Colonic mucosa (tissue), 4 donors: ENCODE measurements at regions not wholly inside any gene's neighbourhood (a gene's known extent, or its start where the extent isn't known, plus 50 kb on each side); places are given as distances from the start of the nearest gene placed in this dataset.

Experiments used
- DNase-seq: peaks from one replicate; pipeline ENCODE4 v3.0.0-alpha.2; 2020
- H3K27ac ChIP-seq: fragments of 200-600 bp; one replicate; pipeline ENCODE4 v1.8.0; 2021
- H3K27me3 ChIP-seq: fragments of 200-600 bp; one replicate; pipeline ENCODE4 v1.8.0; 2021
- H3K36me3 ChIP-seq: fragments of 200-600 bp; one replicate; pipeline ENCODE4 v1.8.0; 2021
- H3K4me1 ChIP-seq: fragments of 200-600 bp; one replicate; pipeline ENCODE4 v1.8.0; 2021; ENCODE audit warnings: mild to moderate bottlenecking
- H3K4me3 ChIP-seq: fragments of 200-600 bp; one replicate; pipeline ENCODE4 v1.8.0; 2021
- H3K9ac ChIP-seq, 2 donors: one replicate each; pipeline ENCODE4 v1.7.0; 2013; ENCODE audit warnings: control low read depth in 2 of 2, low read depth in 2 of 2, low read length in 2 of 2
- H3K9me3 ChIP-seq: fragments of 200-600 bp; one replicate; pipeline ENCODE4 v1.8.0; 2021
- CTCF ChIP-seq: fragments of 200-600 bp; IDR thresholded peaks from one replicate; pipeline ENCODE4 v1.8.0; 2022; ENCODE audit warnings: antibody characterized with exemption, mild to moderate bottlenecking
- intact Hi-C: fragments of 100-400 bp; cut with DNase I; formaldehyde crosslinking; loops from one replicate; pipeline ENCODE4 v1.14.1; 2022
- donor health status: healthy.
- donor health status: DM: no; HTN: no; CAD: no.
- donor health status: DM: no; HTN: no; CAD: no.

- Histone ChIP-seq H3K9me3 (no peaks in the 10 kb centered on the region), H3K9ac (no peak overlapping the region), H3K4me3 (no peak overlapping the region), H3K27me3 (no peaks in the 10 kb centered on the region), H3K27ac (no peak overlapping the region), H3K4me1 (no peaks in the 10 kb centered on the region), H3K36me3 (no peaks in the 10 kb centered on the region)
- intact Hi-C loops, result loop anchor here (5.0 to 10.0 kb wide), 3 partner anchors 190 to 350 kb away; partner anchors contain the start of gene FYB1
- no peak for TF ChIP-seq CTCF
- no peak for DNase-seq
Measured at GRCh38 chr5:39566891-39567290, 142.1 kb upstream of the DAB2 start.

- Histone ChIP-seq H3K4me3 (no peak overlapping the region), H3K27ac (no peak overlapping the region), H3K9me3 (no peaks in the 10 kb centered on the region), H3K27me3 (no peaks in the 10 kb centered on the region), H3K36me3 (no peaks in the 10 kb centered on the region), H3K4me1 (no peaks in the 10 kb centered on the region), H3K9ac (no peak overlapping the region)
- DNase-seq, result no peak
- no peak for TF ChIP-seq CTCF
- intact Hi-C loops, result loop anchor here (5.0 to 10.0 kb wide), 3 partner anchors 189 to 349 kb away; partner anchors contain the start of gene FYB1
Measured at GRCh38 chr5:39566029-39566428, 141.2 kb upstream of the DAB2 start.

GRCh38 chr5:39561421-39561820 is 136.6 kb upstream of the DAB2 start:
- no peak for TF ChIP-seq CTCF
- H3K36me3 ChIP-seq, result no peaks in the 10 kb centered on the region
- H3K9me3 ChIP-seq, result no peaks in the 10 kb centered on the region
- DNase-seq, result no peak
- H3K4me1 ChIP-seq, result no peaks in the 10 kb centered on the region
- no peak overlapping the region for H3K4me3 ChIP-seq
- H3K9ac ChIP-seq, result no peak overlapping the region
- no peak overlapping the region for H3K27ac ChIP-seq
- intact Hi-C loops, result loop anchor here (10.0 kb wide), 1 partner anchor 277 kb away; no protein-coding TSS in a partner anchor
- no peaks in the 10 kb centered on the region for H3K27me3 ChIP-seq

GRCh38 chr5:39560726-39561125 is 135.9 kb upstream of the DAB2 start:
- Histone ChIP-seq H3K27me3 (no peaks in the 10 kb centered on the region), H3K9ac (no peak overlapping the region), H3K27ac (no peak overlapping the region), H3K36me3 (no peaks in the 10 kb centered on the region), H3K4me1 (no peaks in the 10 kb centered on the region), H3K9me3 (no peaks in the 10 kb centered on the region), H3K4me3 (no peak overlapping the region)
- intact Hi-C loops, result loop anchor here (10.0 kb wide), 1 partner anchor 276 kb away; no protein-coding TSS in a partner anchor
- no peak for DNase-seq
- TF ChIP-seq CTCF, result no peak

- H3K9ac ChIP-seq, result no peak overlapping the region
- H3K4me3 ChIP-seq, result no peak overlapping the region
- intact Hi-C loops, result loop anchor here (10.0 kb wide), 1 partner anchor 275 kb away; no protein-coding TSS in a partner anchor
- TF ChIP-seq CTCF, result no peak
- H3K27me3 ChIP-seq, result no peaks in the 10 kb centered on the region
- H3K36me3 ChIP-seq, result no peaks in the 10 kb centered on the region
- H3K27ac ChIP-seq, result no peak overlapping the region
- H3K4me1 ChIP-seq, result no peaks in the 10 kb centered on the region
- no peak for DNase-seq
- no peaks in the 10 kb centered on the region for H3K9me3 ChIP-seq
Measured at GRCh38 chr5:39559923-39560322, 135.1 kb upstream of the DAB2 start.
